WTC11 (cell line): ENCODE measurements at regions not wholly inside any gene's neighbourhood (a gene's known extent, or its start where the extent isn't known, plus 50 kb on each side); places are given as distances from the start of the nearest gene placed in this dataset.

Source experiments
- ATAC-seq: fragments of 200-7000 bp; cut with Tn5 transposase; 2 replicates; pipeline ENCODE4 v1.10.0; 2021; ENCODE audit warnings: mild to moderate bottlenecking, moderate library complexity
- CTCF ChIA-PET: fragments of 300-600 bp; sonication (Branson Sonifier 250); formaldehyde crosslinking; loops from one replicate; lab custom pipeline; 2021; ENCODE audit warnings: antibody characterized with exemption; lab: Charles Lee
- POLR2A ChIA-PET: fragments of 350-600 bp; sonication (Branson Sonifier 250); formaldehyde crosslinking; loops from one replicate; lab custom pipeline; 2021; ENCODE audit warnings: antibody characterized with exemption; lab: Charles Lee
- DNase-seq: peaks from one replicate; pipeline ENCODE4 v3.0.0; 2021; ENCODE audit warnings: low spot score
- H3K27ac Mint-ChIP-seq: 2 replicates; pipeline ENCODE4 v1.8.0; 2021; ENCODE audit warnings: mixed read lengths
- H3K27me3 Mint-ChIP-seq: 2 replicates; pipeline ENCODE4 v1.8.0; 2021; ENCODE audit warnings: low read depth, mild to moderate bottlenecking, moderate library complexity, mixed read lengths
- H3K36me3 Mint-ChIP-seq: 2 replicates; pipeline ENCODE4 v1.8.0; 2021; ENCODE audit warnings: mixed read lengths
- H3K4me1 Mint-ChIP-seq: 2 replicates; pipeline ENCODE4 v1.8.0; 2022; ENCODE audit warnings: mixed read lengths
- H3K4me3 Mint-ChIP-seq: 2 replicates; pipeline ENCODE4 v1.8.0; 2021; ENCODE audit warnings: mild to moderate bottlenecking, moderate library complexity, mixed read lengths
- H3K9me3 Mint-ChIP-seq: 2 replicates; pipeline ENCODE4 v1.8.0; 2021; ENCODE audit warnings: mixed read lengths
- FOXP1 ChIP-seq: sonication (generic); formaldehyde crosslinking; IDR thresholded peaks from 2 replicates; pipeline ENCODE4 v1.8.0; 2022; ENCODE audit warnings: missing genetic modification reagents, mild to moderate bottlenecking, moderate library complexity, borderline replicate concordance
- MYBL2 ChIP-seq: sonication (generic); formaldehyde crosslinking; IDR thresholded peaks from 2 replicates; pipeline ENCODE4 v1.8.1; 2023; ENCODE audit warnings: mild to moderate bottlenecking, moderate library complexity, missing genetic modification reagents
- NFATC4 ChIP-seq: fragments of 250-450 bp; sonication (Bioruptor Pico); IDR thresholded peaks from 2 replicates; pipeline ENCODE4 v1.9.0; 2021; ENCODE audit warnings: mild to moderate bottlenecking
- PRRX2 ChIP-seq: fragments of 250-450 bp; sonication (Bioruptor Pico); IDR thresholded peaks from 2 replicates; pipeline ENCODE4 v1.8.0; 2021; ENCODE audit warnings: mild to moderate bottlenecking
- RORB ChIP-seq: fragments of 250-450 bp; sonication (Bioruptor Pico); IDR thresholded peaks from 2 replicates; pipeline ENCODE4 v1.9.0; 2021; ENCODE audit warnings: mild to moderate bottlenecking
- SMAD4 ChIP-seq: sonication (generic); formaldehyde crosslinking; IDR thresholded peaks from 2 replicates; pipeline ENCODE4 v1.8.0; 2022; ENCODE audit warnings: mild to moderate bottlenecking, missing genetic modification reagents
- SOX15 ChIP-seq: fragments of 250-450 bp; sonication (Bioruptor Pico); IDR thresholded peaks from 2 replicates; pipeline ENCODE4 v1.9.0; 2021; ENCODE audit warnings: mild to moderate bottlenecking
- TEAD4 ChIP-seq: sonication (generic); formaldehyde crosslinking; IDR thresholded peaks from 2 replicates; pipeline ENCODE4 v1.8.0; 2022; ENCODE audit warnings: mild to moderate bottlenecking, missing genetic modification reagents
- ZNF138 ChIP-seq: sonication (generic); formaldehyde crosslinking; conservative IDR thresholded peaks from 2 replicates; pipeline ENCODE4 v1.8.1; 2022; ENCODE audit warnings: mild to moderate bottlenecking, moderate library complexity, missing genetic modification reagents
- ZNF396 ChIP-seq: fragments of 250-450 bp; sonication (Bioruptor Pico); IDR thresholded peaks from 2 replicates; pipeline ENCODE4 v1.8.0; 2021; ENCODE audit warnings: mild to moderate bottlenecking, moderate library complexity, borderline replicate concordance
- ZNF423 ChIP-seq: fragments of 250-450 bp; sonication (Bioruptor Pico); IDR thresholded peaks from 2 replicates; pipeline ENCODE4 v2.1.2; 2022; ENCODE audit warnings: mild to moderate bottlenecking, moderate library complexity
- TF ChIP-seq, protein P1 (sequence below): fragments of 250-450 bp; sonication (Bioruptor Pico); IDR thresholded peaks from 2 replicates; pipeline ENCODE4 v1.9.0; 2021; ENCODE audit warnings: mild to moderate bottlenecking
- TF ChIP-seq, protein P2 (sequence below): sonication (generic); formaldehyde crosslinking; IDR thresholded peaks from 2 replicates; pipeline ENCODE4 v1.8.1; 2022; ENCODE audit warnings: low read depth, missing genetic modification reagents, borderline replicate concordance
- TF ChIP-seq, protein P3 (sequence below): sonication (generic); formaldehyde crosslinking; IDR thresholded peaks from 2 replicates; pipeline ENCODE4 v1.8.0; 2022; ENCODE audit warnings: mild to moderate bottlenecking, missing genetic modification reagents
- TF ChIP-seq, protein P4 (sequence below): fragments of 200-600 bp; IDR thresholded peaks from 2 replicates; pipeline ENCODE4 v1.8.0; 2022; ENCODE audit warnings: antibody characterized with exemption
- TF ChIP-seq, protein P5 (sequence below): sonication (generic); formaldehyde crosslinking; IDR thresholded peaks from 2 replicates; pipeline ENCODE4 v1.8.0; 2022; ENCODE audit warnings: mild to moderate bottlenecking, missing genetic modification reagents
- TF ChIP-seq, protein P6 (sequence below): sonication (generic); formaldehyde crosslinking; IDR thresholded peaks from 2 replicates; pipeline ENCODE4 v1.8.1; 2023; ENCODE audit warnings: mild to moderate bottlenecking, missing genetic modification reagents, moderate library complexity
- TF ChIP-seq, protein P7 (sequence below): fragments of 250-450 bp; sonication (Bioruptor Pico); IDR thresholded peaks from 2 replicates; pipeline ENCODE4 v1.8.0; 2021; ENCODE audit warnings: mild to moderate bottlenecking
- TF ChIP-seq, protein P8 (sequence below): sonication (generic); formaldehyde crosslinking; IDR thresholded peaks from 2 replicates; pipeline ENCODE4 v1.8.0; 2022; ENCODE audit warnings: mild to moderate bottlenecking, missing genetic modification reagents

DNA sequence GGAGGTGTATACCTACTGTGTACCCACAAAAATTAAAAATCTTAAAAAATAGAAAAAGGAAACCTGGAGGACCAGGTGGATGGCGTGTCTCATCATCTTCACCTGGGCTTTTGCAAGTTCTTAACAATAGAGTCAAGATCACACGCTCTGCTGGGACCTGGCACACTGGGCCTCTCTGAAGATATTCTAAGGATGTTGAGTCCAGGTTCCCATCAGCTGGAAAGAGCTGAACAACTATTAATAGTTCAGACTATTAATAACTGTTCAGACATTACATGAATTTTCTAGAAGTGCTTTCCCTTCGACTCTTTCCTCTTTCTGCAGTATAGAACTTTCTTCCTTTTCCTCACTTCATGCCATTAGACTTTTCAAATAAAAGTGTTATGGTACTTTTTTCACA is 320.2 kb upstream of the IL12A start:
- ATAC-seq (no peak), DNase-seq (no peak)
- Mint-ChIP-seq H3K4me3 (no peak overlapping the region), H3K27ac (no peak overlapping the region), H3K9me3 (no peaks in the 10 kb centered on the region), H3K4me1 (peaks cover 16% of the 10 kb centered on the region), H3K36me3 (no peaks in the 10 kb centered on the region), H3K27me3 (no peaks in the 10 kb centered on the region)
- no peak for TF ChIP-seq FOXP1 (CRISPR knock-in tag)
- ChIA-PET CTCF (interaction anchor here (2.1 kb wide), 1 partner anchor 9 kb away, joined by 4 read pairs; no protein-coding TSS in a partner anchor), POLR2A (no interaction called here)

DNA sequence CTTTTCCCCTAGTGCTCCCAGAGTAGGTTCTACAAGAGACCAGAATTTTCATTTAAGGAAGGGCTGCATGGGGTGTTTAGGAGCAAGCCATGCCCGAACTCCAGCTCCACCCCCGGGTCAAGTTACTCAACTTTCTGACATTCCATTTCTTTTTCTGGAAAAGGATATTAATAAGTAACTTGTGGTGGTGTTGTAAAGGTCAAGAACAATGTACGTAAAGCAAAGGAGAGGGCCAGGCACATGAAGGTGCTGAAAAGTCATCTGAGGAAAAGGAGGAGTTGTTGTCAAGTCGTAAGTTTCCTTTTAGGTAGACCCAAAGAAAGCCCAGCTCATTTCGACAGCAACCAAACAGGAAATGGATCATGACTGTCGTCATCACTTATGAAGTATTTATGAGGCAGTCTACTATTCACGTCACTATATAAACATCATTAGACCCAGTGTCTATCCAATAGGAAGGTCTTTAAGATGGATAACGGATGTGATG is 319.6 kb upstream of the IL12A start:
- POLR2A ChIA-PET, result no interaction called here
- DNase-seq, result no peak
- no peak overlapping the region for H3K27ac Mint-ChIP-seq

More for the DNA sequence above, 319.6 kb upstream of the IL12A start:
- no peak overlapping the region for H3K4me3 Mint-ChIP-seq
- no peak for ATAC-seq
- H3K36me3 Mint-ChIP-seq, result no peaks in the 10 kb centered on the region
- no peaks in the 10 kb centered on the region for H3K27me3 Mint-ChIP-seq
- CTCF ChIA-PET, result interaction anchor here (2.1 kb wide), 1 partner anchor 9 kb away, joined by 4 read pairs; no protein-coding TSS in a partner anchor
- H3K9me3 Mint-ChIP-seq, result no peaks in the 10 kb centered on the region
- peaks cover 20% of the 10 kb centered on the region for H3K4me1 Mint-ChIP-seq
- TF ChIP-seq SOX15 (CRISPR knock-in tag) (no peak), PRRX2 (CRISPR knock-in tag) (no peak), NFATC4 (CRISPR knock-in tag) (no peak), ZNF423 (CRISPR knock-in tag) (no peak), MYBL2 (CRISPR knock-in tag) (no peak), RORB (CRISPR knock-in tag) (no peak), ZNF396 (CRISPR knock-in tag) (no peak), ZNF138 (CRISPR knock-in tag) (no peak), TEAD4 (CRISPR knock-in tag) (no peak), SMAD4 (CRISPR knock-in tag) (no peak)
- TF ChIP-seq, protein P1, sequence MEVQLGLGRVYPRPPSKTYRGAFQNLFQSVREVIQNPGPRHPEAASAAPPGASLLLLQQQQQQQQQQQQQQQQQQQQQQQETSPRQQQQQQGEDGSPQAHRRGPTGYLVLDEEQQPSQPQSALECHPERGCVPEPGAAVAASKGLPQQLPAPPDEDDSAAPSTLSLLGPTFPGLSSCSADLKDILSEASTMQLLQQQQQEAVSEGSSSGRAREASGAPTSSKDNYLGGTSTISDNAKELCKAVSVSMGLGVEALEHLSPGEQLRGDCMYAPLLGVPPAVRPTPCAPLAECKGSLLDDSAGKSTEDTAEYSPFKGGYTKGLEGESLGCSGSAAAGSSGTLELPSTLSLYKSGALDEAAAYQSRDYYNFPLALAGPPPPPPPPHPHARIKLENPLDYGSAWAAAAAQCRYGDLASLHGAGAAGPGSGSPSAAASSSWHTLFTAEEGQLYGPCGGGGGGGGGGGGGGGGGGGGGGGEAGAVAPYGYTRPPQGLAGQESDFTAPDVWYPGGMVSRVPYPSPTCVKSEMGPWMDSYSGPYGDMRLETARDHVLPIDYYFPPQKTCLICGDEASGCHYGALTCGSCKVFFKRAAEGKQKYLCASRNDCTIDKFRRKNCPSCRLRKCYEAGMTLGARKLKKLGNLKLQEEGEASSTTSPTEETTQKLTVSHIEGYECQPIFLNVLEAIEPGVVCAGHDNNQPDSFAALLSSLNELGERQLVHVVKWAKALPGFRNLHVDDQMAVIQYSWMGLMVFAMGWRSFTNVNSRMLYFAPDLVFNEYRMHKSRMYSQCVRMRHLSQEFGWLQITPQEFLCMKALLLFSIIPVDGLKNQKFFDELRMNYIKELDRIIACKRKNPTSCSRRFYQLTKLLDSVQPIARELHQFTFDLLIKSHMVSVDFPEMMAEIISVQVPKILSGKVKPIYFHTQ (CRISPR knock-in tag), result no peak
- TF ChIP-seq, protein P2, sequence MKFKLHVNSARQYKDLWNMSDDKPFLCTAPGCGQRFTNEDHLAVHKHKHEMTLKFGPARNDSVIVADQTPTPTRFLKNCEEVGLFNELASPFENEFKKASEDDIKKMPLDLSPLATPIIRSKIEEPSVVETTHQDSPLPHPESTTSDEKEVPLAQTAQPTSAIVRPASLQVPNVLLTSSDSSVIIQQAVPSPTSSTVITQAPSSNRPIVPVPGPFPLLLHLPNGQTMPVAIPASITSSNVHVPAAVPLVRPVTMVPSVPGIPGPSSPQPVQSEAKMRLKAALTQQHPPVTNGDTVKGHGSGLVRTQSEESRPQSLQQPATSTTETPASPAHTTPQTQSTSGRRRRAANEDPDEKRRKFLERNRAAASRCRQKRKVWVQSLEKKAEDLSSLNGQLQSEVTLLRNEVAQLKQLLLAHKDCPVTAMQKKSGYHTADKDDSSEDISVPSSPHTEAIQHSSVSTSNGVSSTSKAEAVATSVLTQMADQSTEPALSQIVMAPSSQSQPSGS (CRISPR knock-in tag), result no peak
- TF ChIP-seq, protein P3, sequence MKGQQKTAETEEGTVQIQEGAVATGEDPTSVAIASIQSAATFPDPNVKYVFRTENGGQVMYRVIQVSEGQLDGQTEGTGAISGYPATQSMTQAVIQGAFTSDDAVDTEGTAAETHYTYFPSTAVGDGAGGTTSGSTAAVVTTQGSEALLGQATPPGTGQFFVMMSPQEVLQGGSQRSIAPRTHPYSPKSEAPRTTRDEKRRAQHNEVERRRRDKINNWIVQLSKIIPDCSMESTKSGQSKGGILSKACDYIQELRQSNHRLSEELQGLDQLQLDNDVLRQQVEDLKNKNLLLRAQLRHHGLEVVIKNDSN (CRISPR knock-in tag), result no peak
- TF ChIP-seq, protein P4, sequence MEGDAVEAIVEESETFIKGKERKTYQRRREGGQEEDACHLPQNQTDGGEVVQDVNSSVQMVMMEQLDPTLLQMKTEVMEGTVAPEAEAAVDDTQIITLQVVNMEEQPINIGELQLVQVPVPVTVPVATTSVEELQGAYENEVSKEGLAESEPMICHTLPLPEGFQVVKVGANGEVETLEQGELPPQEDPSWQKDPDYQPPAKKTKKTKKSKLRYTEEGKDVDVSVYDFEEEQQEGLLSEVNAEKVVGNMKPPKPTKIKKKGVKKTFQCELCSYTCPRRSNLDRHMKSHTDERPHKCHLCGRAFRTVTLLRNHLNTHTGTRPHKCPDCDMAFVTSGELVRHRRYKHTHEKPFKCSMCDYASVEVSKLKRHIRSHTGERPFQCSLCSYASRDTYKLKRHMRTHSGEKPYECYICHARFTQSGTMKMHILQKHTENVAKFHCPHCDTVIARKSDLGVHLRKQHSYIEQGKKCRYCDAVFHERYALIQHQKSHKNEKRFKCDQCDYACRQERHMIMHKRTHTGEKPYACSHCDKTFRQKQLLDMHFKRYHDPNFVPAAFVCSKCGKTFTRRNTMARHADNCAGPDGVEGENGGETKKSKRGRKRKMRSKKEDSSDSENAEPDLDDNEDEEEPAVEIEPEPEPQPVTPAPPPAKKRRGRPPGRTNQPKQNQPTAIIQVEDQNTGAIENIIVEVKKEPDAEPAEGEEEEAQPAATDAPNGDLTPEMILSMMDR, result no peak
- TF ChIP-seq, protein P5, sequence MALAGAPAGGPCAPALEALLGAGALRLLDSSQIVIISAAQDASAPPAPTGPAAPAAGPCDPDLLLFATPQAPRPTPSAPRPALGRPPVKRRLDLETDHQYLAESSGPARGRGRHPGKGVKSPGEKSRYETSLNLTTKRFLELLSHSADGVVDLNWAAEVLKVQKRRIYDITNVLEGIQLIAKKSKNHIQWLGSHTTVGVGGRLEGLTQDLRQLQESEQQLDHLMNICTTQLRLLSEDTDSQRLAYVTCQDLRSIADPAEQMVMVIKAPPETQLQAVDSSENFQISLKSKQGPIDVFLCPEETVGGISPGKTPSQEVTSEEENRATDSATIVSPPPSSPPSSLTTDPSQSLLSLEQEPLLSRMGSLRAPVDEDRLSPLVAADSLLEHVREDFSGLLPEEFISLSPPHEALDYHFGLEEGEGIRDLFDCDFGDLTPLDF (CRISPR knock-in tag), result no peak
- TF ChIP-seq, protein P6, sequence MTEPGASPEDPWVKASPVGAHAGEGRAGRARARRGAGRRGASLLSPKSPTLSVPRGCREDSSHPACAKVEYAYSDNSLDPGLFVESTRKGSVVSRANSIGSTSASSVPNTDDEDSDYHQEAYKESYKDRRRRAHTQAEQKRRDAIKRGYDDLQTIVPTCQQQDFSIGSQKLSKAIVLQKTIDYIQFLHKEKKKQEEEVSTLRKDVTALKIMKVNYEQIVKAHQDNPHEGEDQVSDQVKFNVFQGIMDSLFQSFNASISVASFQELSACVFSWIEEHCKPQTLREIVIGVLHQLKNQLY, result no peak
- TF ChIP-seq, protein P7, sequence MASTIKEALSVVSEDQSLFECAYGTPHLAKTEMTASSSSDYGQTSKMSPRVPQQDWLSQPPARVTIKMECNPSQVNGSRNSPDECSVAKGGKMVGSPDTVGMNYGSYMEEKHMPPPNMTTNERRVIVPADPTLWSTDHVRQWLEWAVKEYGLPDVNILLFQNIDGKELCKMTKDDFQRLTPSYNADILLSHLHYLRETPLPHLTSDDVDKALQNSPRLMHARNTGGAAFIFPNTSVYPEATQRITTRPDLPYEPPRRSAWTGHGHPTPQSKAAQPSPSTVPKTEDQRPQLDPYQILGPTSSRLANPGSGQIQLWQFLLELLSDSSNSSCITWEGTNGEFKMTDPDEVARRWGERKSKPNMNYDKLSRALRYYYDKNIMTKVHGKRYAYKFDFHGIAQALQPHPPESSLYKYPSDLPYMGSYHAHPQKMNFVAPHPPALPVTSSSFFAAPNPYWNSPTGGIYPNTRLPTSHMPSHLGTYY (CRISPR knock-in tag), result no peak
- TF ChIP-seq, protein P8, sequence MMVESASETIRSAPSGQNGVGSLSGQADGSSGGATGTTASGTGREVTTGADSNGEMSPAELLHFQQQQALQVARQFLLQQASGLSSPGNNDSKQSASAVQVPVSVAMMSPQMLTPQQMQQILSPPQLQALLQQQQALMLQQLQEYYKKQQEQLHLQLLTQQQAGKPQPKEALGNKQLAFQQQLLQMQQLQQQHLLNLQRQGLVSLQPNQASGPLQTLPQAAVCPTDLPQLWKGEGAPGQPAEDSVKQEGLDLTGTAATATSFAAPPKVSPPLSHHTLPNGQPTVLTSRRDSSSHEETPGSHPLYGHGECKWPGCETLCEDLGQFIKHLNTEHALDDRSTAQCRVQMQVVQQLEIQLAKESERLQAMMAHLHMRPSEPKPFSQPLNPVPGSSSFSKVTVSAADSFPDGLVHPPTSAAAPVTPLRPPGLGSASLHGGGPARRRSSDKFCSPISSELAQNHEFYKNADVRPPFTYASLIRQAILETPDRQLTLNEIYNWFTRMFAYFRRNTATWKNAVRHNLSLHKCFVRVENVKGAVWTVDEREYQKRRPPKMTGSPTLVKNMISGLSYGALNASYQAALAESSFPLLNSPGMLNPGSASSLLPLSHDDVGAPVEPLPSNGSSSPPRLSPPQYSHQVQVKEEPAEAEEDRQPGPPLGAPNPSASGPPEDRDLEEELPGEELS (CRISPR knock-in tag), result no peak
